PC-3 (cell line): ENCODE measurements at regions not wholly inside any gene's neighbourhood (a gene's known extent, or its start where the extent isn't known, plus 50 kb on each side); places are given as distances from the start of the nearest gene placed in this dataset.

ENCODE experiments used
- ATAC-seq: fragments of 200-7000 bp; cut with Tn5 transposase; 2 replicates; pipeline ENCODE4 v1.9.1; 2020; ENCODE audit warnings: mild to moderate bottlenecking, moderate library complexity
- BruUV-seq: library from RNA; stranded (reverse); fragments of 400-500 nt; replicated peaks from 2 replicates; lab custom pipeline; 2021; lab: Mats Ljungman, UMichigan
- CTCF ChIA-PET: fragments of 300-600 bp; sonication (Branson Sonifier 250); formaldehyde crosslinking; loops from one replicate; lab custom pipeline; 2022; ENCODE audit warnings: antibody characterized with exemption; lab: Charles Lee
- POLR2A ChIA-PET: fragments of 300-600 bp; sonication (Branson Sonifier 250); formaldehyde crosslinking; loops from one replicate; lab custom pipeline; 2022; ENCODE audit warnings: antibody characterized with exemption; ENCODE audit not compliant: unreplicated experiment; lab: Charles Lee
- DNase-seq: peaks from one replicate; pipeline ENCODE4 v3.0.0-alpha.2; 2015
- H2AFZ ChIP-seq: fragments of 300-600 bp; sonication (generic); 2 replicates; pipeline ENCODE4 v1.6.0; 2016; ENCODE audit warnings: antibody characterized with exemption, low read length
- H3F3A ChIP-seq: fragments of 300-600 bp; sonication (generic); one replicate; pipeline ENCODE4 v1.6.0; 2017; ENCODE audit warnings: antibody characterized with exemption, low read length, control low read depth, mild to moderate bottlenecking; ENCODE audit not compliant: unreplicated experiment
- H3K27ac ChIP-seq: fragments of 300-600 bp; sonication (generic); 2 replicates; pipeline ENCODE4 v1.5.1; 2016; ENCODE audit warnings: mild to moderate bottlenecking, low read length
- H3K27me3 ChIP-seq: fragments of 300-600 bp; sonication (generic); 2 replicates; pipeline ENCODE4 v1.6.1; 2016; ENCODE audit warnings: low read length, mixed read lengths
- H3K36me3 ChIP-seq: fragments of 300-600 bp; sonication (generic); 2 replicates; pipeline ENCODE4 v1.6.1; 2016; ENCODE audit warnings: low read depth, mixed run types, low read length, mixed read lengths
- H3K4me1 ChIP-seq: fragments of 300-600 bp; sonication (generic); 2 replicates; pipeline ENCODE4 v1.5.1; 2016; ENCODE audit warnings: low read length; ENCODE audit not compliant: insufficient read depth
- H3K4me2 ChIP-seq: fragments of 300-600 bp; sonication (generic); 2 replicates; pipeline ENCODE4 v1.6.0; 2016; ENCODE audit warnings: low read length
- H3K4me3 ChIP-seq: fragments of 300-600 bp; sonication (generic); 2 replicates; pipeline ENCODE4 v1.5.1; 2016; ENCODE audit warnings: mild to moderate bottlenecking, low read length, mixed read lengths
- H3K79me2 ChIP-seq: fragments of 300-600 bp; sonication (generic); 2 replicates; pipeline ENCODE4 v1.6.1; 2017; ENCODE audit warnings: low read length, mixed read lengths
- H3K9ac ChIP-seq: fragments of 300-600 bp; sonication (generic); 2 replicates; pipeline ENCODE4 v1.6.0; 2016; ENCODE audit warnings: mild to moderate bottlenecking, low read length
- H3K9me2 ChIP-seq: fragments of 300-600 bp; sonication (generic); replicated peaks from 2 replicates; pipeline ENCODE4 v1.6.1; 2016; ENCODE audit warnings: mixed run types, low read length, mixed read lengths
- H3K9me3 ChIP-seq: fragments of 300-600 bp; sonication (generic); 2 replicates; pipeline ENCODE4 v1.6.1; 2016; ENCODE audit warnings: low read length, mixed read lengths
- H4K20me1 ChIP-seq: fragments of 300-600 bp; sonication (generic); 2 replicates; pipeline ENCODE4 v1.6.1; 2016; ENCODE audit warnings: low read length, mixed read lengths
- EZH2 ChIP-seq: fragments of 300-600 bp; sonication (generic); IDR thresholded peaks from one replicate; pipeline ENCODE4 v1.6.1; 2017; ENCODE audit warnings: antibody characterized with exemption, mild to moderate bottlenecking, low read length; ENCODE audit not compliant: unreplicated experiment
- EZH2phosphoT487 ChIP-seq: fragments of 300-600 bp; sonication (generic); IDR thresholded peaks from 2 replicates; pipeline ENCODE4 v1.6.1; 2018; ENCODE audit warnings: mild to moderate bottlenecking, antibody characterized with exemption, low read length, borderline replicate concordance
- intact Hi-C: fragments of 100-400 bp; cut with micrococcal nuclease; formaldehyde crosslinking; loops from 2 replicates; pipeline ENCODE4 v1.9.0; 2023
- TF ChIP-seq, protein P1 (sequence below): fragments of 300-600 bp; sonication (generic); conservative IDR thresholded peaks from 2 replicates; pipeline ENCODE4 v1.5.1; 2017; ENCODE audit warnings: antibody characterized with exemption, low read depth, mild to moderate bottlenecking, low read length

DNA sequence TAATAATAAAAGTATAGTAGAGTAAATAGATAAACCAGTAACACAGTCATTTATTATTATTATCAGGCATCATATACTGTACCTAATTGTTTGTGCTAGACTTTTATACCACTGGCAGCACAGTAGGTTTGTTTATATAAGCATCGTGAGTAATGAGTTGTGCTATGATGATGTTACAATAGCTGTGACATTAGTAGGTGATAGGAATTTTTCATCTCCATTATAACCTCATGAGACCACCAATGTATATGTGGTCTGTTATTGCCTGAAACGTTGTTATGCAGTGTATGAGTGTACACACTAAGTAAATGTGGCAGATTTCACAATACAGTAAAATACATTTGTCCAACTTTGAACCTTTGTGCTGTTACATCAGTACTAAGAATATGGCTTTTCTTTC, 72.7 kb upstream of the SPATA31D4 start:
- intact Hi-C loops: no loop called here
- TF ChIP-seq EZH2phosphoT487: no peak
- TF ChIP-seq, protein P1, sequence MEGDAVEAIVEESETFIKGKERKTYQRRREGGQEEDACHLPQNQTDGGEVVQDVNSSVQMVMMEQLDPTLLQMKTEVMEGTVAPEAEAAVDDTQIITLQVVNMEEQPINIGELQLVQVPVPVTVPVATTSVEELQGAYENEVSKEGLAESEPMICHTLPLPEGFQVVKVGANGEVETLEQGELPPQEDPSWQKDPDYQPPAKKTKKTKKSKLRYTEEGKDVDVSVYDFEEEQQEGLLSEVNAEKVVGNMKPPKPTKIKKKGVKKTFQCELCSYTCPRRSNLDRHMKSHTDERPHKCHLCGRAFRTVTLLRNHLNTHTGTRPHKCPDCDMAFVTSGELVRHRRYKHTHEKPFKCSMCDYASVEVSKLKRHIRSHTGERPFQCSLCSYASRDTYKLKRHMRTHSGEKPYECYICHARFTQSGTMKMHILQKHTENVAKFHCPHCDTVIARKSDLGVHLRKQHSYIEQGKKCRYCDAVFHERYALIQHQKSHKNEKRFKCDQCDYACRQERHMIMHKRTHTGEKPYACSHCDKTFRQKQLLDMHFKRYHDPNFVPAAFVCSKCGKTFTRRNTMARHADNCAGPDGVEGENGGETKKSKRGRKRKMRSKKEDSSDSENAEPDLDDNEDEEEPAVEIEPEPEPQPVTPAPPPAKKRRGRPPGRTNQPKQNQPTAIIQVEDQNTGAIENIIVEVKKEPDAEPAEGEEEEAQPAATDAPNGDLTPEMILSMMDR: no peak
- TF ChIP-seq EZH2: no peak
- no peak overlapping the region for H2AFZ ChIP-seq
- no peak overlapping the region for H3K27ac ChIP-seq
- no peaks in the 10 kb centered on the region for H3K27me3 ChIP-seq
- BruUV-seq: no TSS peak
- no peak overlapping the region for H3K9ac ChIP-seq
- no peaks in the 10 kb centered on the region for H3K9me3 ChIP-seq
- H3K4me1 ChIP-seq: peaks cover 4% of the 10 kb centered on the region; the same call in 1 of the 2 replicates
- no peaks in the 10 kb centered on the region for H4K20me1 ChIP-seq
- no peaks in the 10 kb centered on the region for H3K79me2 ChIP-seq
- peak; percentile 62 for DNase-seq
- no peaks in the 10 kb centered on the region for H3K9me2 ChIP-seq
- H3K36me3 ChIP-seq: no peaks in the 10 kb centered on the region
- no peaks in the 10 kb centered on the region for H3F3A ChIP-seq
- no peak overlapping the region for H3K4me2 ChIP-seq
- ATAC-seq: peak; percentile 54
- POLR2A ChIA-PET: no interaction called here
- H3K4me3 ChIP-seq: no peak overlapping the region
- CTCF ChIA-PET: no interaction called here

GRCh38 chr9:81858657-81859430, 69.4 kb upstream of the SPATA31D4 start:
- Histone ChIP-seq H3K9ac (no peak overlapping the region), H2AFZ (no peak overlapping the region), H3K4me2 (no peak overlapping the region), H3K4me3 (no peak overlapping the region), H3K27ac (no peak overlapping the region), H4K20me1 (no peaks in the 10 kb centered on the region), H3F3A (no peaks in the 10 kb centered on the region), H3K9me2 (no peaks in the 10 kb centered on the region), H3K4me1 (peaks cover 13% of the 10 kb centered on the region), H3K36me3 (no peaks in the 10 kb centered on the region), H3K79me2 (no peaks in the 10 kb centered on the region), H3K9me3 (no peaks in the 10 kb centered on the region), H3K27me3 (no peaks in the 10 kb centered on the region)
- ChIA-PET POLR2A (no interaction called here), CTCF (no interaction called here)
- ATAC-seq: no peak
- intact Hi-C loops: no loop called here
- no TSS peak for BruUV-seq
- TF ChIP-seq EZH2: no peak
- DNase-seq: no peak

- ATAC-seq (no peak), DNase-seq (no peak)
- ChIA-PET CTCF (no interaction called here), POLR2A (no interaction called here)
- Histone ChIP-seq H3F3A (no peaks in the 10 kb centered on the region), H3K4me1 (peaks cover 9% of the 10 kb centered on the region), H3K27ac (no peak overlapping the region), H3K79me2 (no peaks in the 10 kb centered on the region), H4K20me1 (no peaks in the 10 kb centered on the region), H3K27me3 (no peaks in the 10 kb centered on the region), H3K9me2 (no peaks in the 10 kb centered on the region), H3K9me3 (no peaks in the 10 kb centered on the region), H2AFZ (no peak overlapping the region), H3K4me3 (no peak overlapping the region), H3K9ac (no peak overlapping the region), H3K4me2 (no peak overlapping the region), H3K36me3 (no peaks in the 10 kb centered on the region)
- intact Hi-C loops: no loop called here
- TF ChIP-seq, protein P1: no peak
- no peak for TF ChIP-seq EZH2
- TF ChIP-seq EZH2phosphoT487: no peak
- no TSS peak for BruUV-seq
These were observed 67.6 kb upstream of the SPATA31D4 start for GRCh38 chr9:81860581-81860980.
